A549 (cell line): ENCODE measurements at regions not wholly inside any gene's neighbourhood (a gene's known extent, or its start where the extent isn't known, plus 50 kb on each side); places are given as distances from the start of the nearest gene placed in this dataset.

Experiments used
- BHLHE40 ChIP-seq: IDR thresholded peaks from 2 replicates; pipeline ENCODE4 v1.6.1; 2012; ENCODE audit warnings: low read depth, low read length, inconsistent platforms
- CTCF ChIP-seq: fragments of >200 bp; sonication (Bioruptor Twin); formaldehyde crosslinking; IDR thresholded peaks from 3 replicates; pipeline ENCODE4 v1.5.1; 2016
- EHF ChIP-seq: fragments of 250-450 bp; sonication (Bioruptor Pico); IDR thresholded peaks from 2 replicates; pipeline ENCODE4 v1.5.0; 2020; ENCODE audit warnings: mild to moderate bottlenecking
- EHMT2 ChIP-seq: fragments of 200-600 bp; sonication (generic); IDR thresholded peaks from 2 replicates; pipeline ENCODE4 v1.6.1; 2016; ENCODE audit warnings: antibody characterized with exemption, low read depth, mild to moderate bottlenecking, moderate library complexity
- ELK1 ChIP-seq: fragments of 150-350 bp; IDR thresholded peaks from 2 replicates; pipeline ENCODE4 v1.6.1; 2014; ENCODE audit warnings: low read depth, mild to moderate bottlenecking, low read length
- ESRRA ChIP-seq: fragments of 150-350 bp; IDR thresholded peaks from 2 replicates; pipeline ENCODE4 v1.6.1; 2014; ENCODE audit warnings: mild to moderate bottlenecking, low read length, borderline replicate concordance
- JUN ChIP-seq, 2 experiments: fragments of >200 bp; sonication (Bioruptor Twin); formaldehyde crosslinking; IDR thresholded peaks; 2 replicates in 1 of 2; 3 replicates in 1 of 2; pipeline ENCODE4 v1.6.1; 2016 to 2017
- KDM1A ChIP-seq: fragments of 200-600 bp; sonication (generic); IDR thresholded peaks from 2 replicates; pipeline ENCODE4 v1.6.1; 2016; ENCODE audit warnings: low read depth, mild to moderate bottlenecking
- POLR2A ChIP-seq: IDR thresholded peaks from 2 replicates; pipeline ENCODE4 v1.6.1; 2012; ENCODE audit warnings: mild to moderate bottlenecking, low read length
- REST ChIP-seq: fragments of 200-600 bp; sonication (generic); IDR thresholded peaks from 2 replicates; pipeline ENCODE4 v1.6.1; 2016; ENCODE audit warnings: antibody characterized with exemption, mild to moderate bottlenecking, moderate library complexity
- RNF2 ChIP-seq: fragments of 200-600 bp; sonication (generic); IDR thresholded peaks from 2 replicates; pipeline ENCODE4 v1.6.1; 2016; ENCODE audit warnings: low read depth, mild to moderate bottlenecking, antibody characterized with exemption, moderate library complexity, borderline replicate concordance
- TFCP2L1 ChIP-seq: fragments of 250-450 bp; sonication (Bioruptor Pico); IDR thresholded peaks from 2 replicates; pipeline ENCODE4 v1.5.0; 2021; ENCODE audit warnings: mild to moderate bottlenecking
- USF2 ChIP-seq: fragments of 450-650 bp; IDR thresholded peaks from 2 replicates; pipeline ENCODE4 v1.6.1; 2014; ENCODE audit warnings: antibody characterized with exemption

GRCh38 chr1:79595931-79596330 lies 589.4 kb upstream of the ADGRL4 start:
- TF ChIP-seq TFCP2L1 (CRISPR knock-in tag): no peak
- TF ChIP-seq POLR2A: no peak
- no peak for TF ChIP-seq CTCF
- no peak for TF ChIP-seq ELK1
- no peak for TF ChIP-seq EHMT2
- TF ChIP-seq EHF (CRISPR knock-in tag): no peak
- no peak for TF ChIP-seq RNF2
- no peak for TF ChIP-seq JUN (IDR thresholded peaks at IDR 0.05)
- TF ChIP-seq USF2: no peak
- TF ChIP-seq KDM1A: no peak
- TF ChIP-seq BHLHE40: no peak
- TF ChIP-seq REST: no peak
- no peak for TF ChIP-seq ESRRA
